CD14-positive monocyte (primary cell): ENCODE measurements at regions not wholly inside any gene's neighbourhood (a gene's known extent, or its start where the extent isn't known, plus 50 kb on each side); places are given as distances from the start of the nearest gene placed in this dataset.

ENCODE experiments used
- DNase-seq, 3 donors: peaks; one replicate each; pipeline ENCODE4 v3.0.0-alpha.2; 2011 to 2022
- H2AFZ ChIP-seq: 2 replicates; pipeline ENCODE4 v1.6.0; 2012; ENCODE audit warnings: mild to moderate bottlenecking, low read depth, low read length, inconsistent platforms; ENCODE audit not compliant: insufficient read depth, poor library complexity, severe bottlenecking
- H3K27ac ChIP-seq, 2 donors: 1 replicate in 1 of 2; 2 replicates in 1 of 2; pipeline ENCODE4 v1.5.1; 2012 to 2013; ENCODE audit warnings: low read length in 2 of 2, control low read depth in 1 of 2, inconsistent platforms in 1 of 2, low read depth in 1 of 2, mild to moderate bottlenecking in 1 of 2
- H3K27me3 ChIP-seq, 2 donors: one replicate each; pipeline versions ENCODE4 v1.6.0 to v1.6.1; 2011 to 2013; ENCODE audit warnings: low read length in 2 of 2; ENCODE audit not compliant: control insufficient read depth in 2 of 2, insufficient read depth in 2 of 2
- H3K36me3 ChIP-seq, 2 donors: replicated peaks in 1 of 2; 1 replicate in 1 of 2; 2 replicates in 1 of 2; pipeline versions ENCODE4 v1.5.1 to v1.6.1; 2012 to 2013; ENCODE audit warnings: low read length in 2 of 2, control low read depth in 1 of 2, inconsistent platforms in 1 of 2, mild to moderate bottlenecking in 1 of 2; ENCODE audit not compliant: insufficient read depth in 2 of 2, control insufficient read depth in 1 of 2
- H3K4me1 ChIP-seq, 2 donors: 1 replicate in 1 of 2; 2 replicates in 1 of 2; pipeline versions ENCODE4 v1.5.1 to v1.6.1; 2012 to 2013; ENCODE audit warnings: low read length in 2 of 2, control low read depth in 1 of 2, inconsistent platforms in 1 of 2, mild to moderate bottlenecking in 1 of 2, moderate library complexity in 1 of 2; ENCODE audit not compliant: insufficient read depth in 2 of 2, control insufficient read depth in 1 of 2
- H3K4me2 ChIP-seq: replicated peaks from 2 replicates; pipeline ENCODE3; 2012; ENCODE audit warnings: low read length, moderate library complexity, mild to moderate bottlenecking; ENCODE audit not compliant: poor library complexity, severe bottlenecking; ENCODE audit errors: extremely low read depth
- H3K4me3 ChIP-seq, 3 experiments: fragments of 200-600 bp in 1 of 3; sonication (generic) in 1 of 3; replicated peaks in 1 of 3; 1 replicate in 2 of 3; 2 replicates in 1 of 3; pipeline ENCODE4 v1.5.1; 2011 to 2013; ENCODE audit warnings: low read length in 3 of 3, mild to moderate bottlenecking in 3 of 3, control low read depth in 2 of 3, low read depth in 2 of 3, inconsistent platforms in 1 of 3, moderate library complexity in 1 of 3
- H3K79me2 ChIP-seq: 2 replicates; pipeline ENCODE4 v1.6.0; 2012; ENCODE audit warnings: mild to moderate bottlenecking, control low read depth, inconsistent platforms, low read length, moderate library complexity; ENCODE audit not compliant: insufficient read depth
- H3K9ac ChIP-seq: 2 replicates; pipeline ENCODE4 v1.6.0; 2017; ENCODE audit warnings: low read length, mild to moderate bottlenecking; ENCODE audit not compliant: insufficient read depth, poor library complexity, severe bottlenecking
- H3K9me3 ChIP-seq, 2 donors: replicated peaks in 1 of 2; 1 replicate in 1 of 2; 2 replicates in 1 of 2; pipeline versions ENCODE4 v1.5.1 to v1.6.1; 2012 to 2013; ENCODE audit warnings: low read length in 2 of 2, control low read depth in 1 of 2; ENCODE audit not compliant: control insufficient read depth in 1 of 2, insufficient read depth in 1 of 2
- H4K20me1 ChIP-seq: 2 replicates; pipeline ENCODE4 v1.6.0; 2012; ENCODE audit warnings: mild to moderate bottlenecking, low read length, control low read depth, moderate library complexity; ENCODE audit not compliant: insufficient read depth
- H3K27ac Mint-ChIP-seq, 7 donors: one replicate each; pipeline ENCODE4 v1.8.0; 2020; ENCODE audit warnings: mild to moderate bottlenecking in 7 of 7, mixed read lengths in 7 of 7, moderate library complexity in 6 of 7, inconsistent platforms in 2 of 7
- H3K27me3 Mint-ChIP-seq, 3 donors: one replicate each; pipeline ENCODE4 v1.8.0; 2021 to 2022; ENCODE audit warnings: low read depth in 3 of 3, mild to moderate bottlenecking in 3 of 3, mixed read lengths in 3 of 3, moderate library complexity in 3 of 3, inconsistent platforms in 1 of 3
- H3K36me3 Mint-ChIP-seq, 2 donors: one replicate each; pipeline ENCODE4 v1.8.0; 2020; ENCODE audit warnings: mixed read lengths in 2 of 2, inconsistent platforms in 1 of 2, mild to moderate bottlenecking in 1 of 2
- H3K4me1 Mint-ChIP-seq: one replicate; pipeline ENCODE4 v1.8.0; 2020; ENCODE audit warnings: mild to moderate bottlenecking, mixed read lengths
- H3K4me3 Mint-ChIP-seq, 2 donors: one replicate each; pipeline ENCODE4 v1.8.0; 2020; ENCODE audit warnings: mild to moderate bottlenecking in 2 of 2, mixed read lengths in 2 of 2, moderate library complexity in 1 of 2
- H3K9me3 Mint-ChIP-seq, 7 donors: one replicate each; pipeline ENCODE4 v1.8.0; 2020 to 2022; ENCODE audit warnings: mixed read lengths in 7 of 7, mild to moderate bottlenecking in 6 of 7, moderate library complexity in 6 of 7, inconsistent platforms in 2 of 7
- CTCF ChIP-seq: fragments of 200-600 bp; IDR thresholded peaks from one replicate; pipeline ENCODE4 v1.8.0; 2022; ENCODE audit warnings: antibody characterized with exemption, mild to moderate bottlenecking
- WGBS: methylation state at CpG from one replicate; pipeline ENCODE4 v1.1.5; 2013; ENCODE audit warnings: missing lambda C conversion rate; ENCODE audit not compliant: insufficient coverage; 5-methylcytosine and 5-hydroxymethylcytosine counted together
- intact Hi-C, 2 donors: fragments of 100-400 bp; cut with micrococcal nuclease; formaldehyde crosslinking; loops; one replicate each; pipeline versions ENCODE4 v1.15.0 to v1.15.1; 2023

- TF ChIP-seq CTCF = no peak
- no CpG with 5 or more reads among the region's 5 CpGs for WGBS
Measured at GRCh38 chr10:58010073-58010702, 257.5 kb downstream of the IPMK start.

GRCh38 chr10:58003945-58004344 is 263.7 kb downstream of the IPMK start:
- Mint-ChIP-seq H3K27me3 (peaks cover 0 to 5% (median 2%) of the 10 kb centered on the region in 3 donors), H3K9me3 (no peaks in the 10 kb centered on the region), H3K4me1 (no peaks in the 10 kb centered on the region), H3K4me3 (no peak overlapping the region), H3K27ac (no peak overlapping the region), H3K36me3 (no peaks in the 10 kb centered on the region)
- Histone ChIP-seq H2AFZ (no peak overlapping the region), H3K4me1 (no peaks in the 10 kb centered on the region), H3K79me2 (no peaks in the 10 kb centered on the region), H3K4me3 (no peak overlapping the region), H3K27ac (no peak overlapping the region), H3K36me3 (no peaks in the 10 kb centered on the region), H3K9me3 (no peaks in the 10 kb centered on the region), H3K4me2 (no peak overlapping the region), H3K9ac (no peak overlapping the region), H4K20me1 (no peaks in the 10 kb centered on the region), H3K27me3 (no peaks in the 10 kb centered on the region)
- intact Hi-C loops = no loop called here
- no peak for DNase-seq
- TF ChIP-seq CTCF = no peak
- no CpG with 5 or more reads among the region's 2 CpGs for WGBS

More at GRCh38 chr10:58010073-58010702, 257.5 kb downstream of the IPMK start:
- Histone ChIP-seq H3K27me3 (no peaks in the 10 kb centered on the region), H3K36me3 (no peaks in the 10 kb centered on the region), H3K9me3 (no peaks in the 10 kb centered on the region), H2AFZ (no peak overlapping the region), H3K4me2 (no peak overlapping the region), H3K27ac (no peak overlapping the region), H3K79me2 (no peaks in the 10 kb centered on the region), H3K9ac (no peak overlapping the region), H3K4me3 (no peak overlapping the region), H4K20me1 (no peaks in the 10 kb centered on the region), H3K4me1 (no peaks in the 10 kb centered on the region)
- no peak for DNase-seq
- intact Hi-C loops = no loop called here
- Mint-ChIP-seq H3K27ac (no peak overlapping the region), H3K4me3 (no peak overlapping the region), H3K27me3 (peaks cover 0 to 2% (median 0%) of the 10 kb centered on the region in 3 donors), H3K9me3 (no peaks in the 10 kb centered on the region), H3K4me1 (no peaks in the 10 kb centered on the region), H3K36me3 (no peaks in the 10 kb centered on the region)
